B cell (primary cell): ENCODE measurements at regions not wholly inside any gene's neighbourhood (a gene's known extent, or its start where the extent isn't known, plus 50 kb on each side); places are given as distances from the start of the nearest gene placed in this dataset.

Source experiments
- EZH2 ChIP-seq: IDR thresholded peaks from 2 replicates; pipeline ENCODE4 v1.6.1; 2012; ENCODE audit warnings: borderline replicate concordance, low read depth, mild to moderate bottlenecking, moderate library complexity, low read length; ENCODE audit not compliant: insufficient read depth, poor library complexity, severe bottlenecking
- TF ChIP-seq, protein P1 (sequence below): fragments of 200-600 bp; IDR thresholded peaks from one replicate; pipeline ENCODE4 v1.8.0; 2022; ENCODE audit warnings: antibody characterized with exemption, mild to moderate bottlenecking

DNA sequence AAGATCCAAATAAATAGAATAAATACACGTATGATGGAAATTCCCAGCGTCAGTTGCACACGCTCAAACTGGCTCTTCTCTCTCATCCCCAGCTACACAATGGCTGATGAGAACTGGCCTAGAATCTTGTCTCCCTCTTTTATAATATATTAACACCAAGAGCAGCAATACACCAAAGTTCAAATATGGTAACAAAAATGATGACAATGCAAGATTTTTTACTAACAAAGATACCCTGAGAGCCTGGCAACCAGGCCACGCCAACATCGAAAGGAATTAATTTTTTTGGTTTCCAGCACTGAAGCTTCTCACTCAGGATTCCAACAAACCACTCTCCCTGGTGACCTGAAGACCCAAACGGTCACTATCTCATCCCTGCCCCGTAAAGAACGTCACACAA is 302.7 kb upstream of the ID2 start:
- TF ChIP-seq, protein P1, sequence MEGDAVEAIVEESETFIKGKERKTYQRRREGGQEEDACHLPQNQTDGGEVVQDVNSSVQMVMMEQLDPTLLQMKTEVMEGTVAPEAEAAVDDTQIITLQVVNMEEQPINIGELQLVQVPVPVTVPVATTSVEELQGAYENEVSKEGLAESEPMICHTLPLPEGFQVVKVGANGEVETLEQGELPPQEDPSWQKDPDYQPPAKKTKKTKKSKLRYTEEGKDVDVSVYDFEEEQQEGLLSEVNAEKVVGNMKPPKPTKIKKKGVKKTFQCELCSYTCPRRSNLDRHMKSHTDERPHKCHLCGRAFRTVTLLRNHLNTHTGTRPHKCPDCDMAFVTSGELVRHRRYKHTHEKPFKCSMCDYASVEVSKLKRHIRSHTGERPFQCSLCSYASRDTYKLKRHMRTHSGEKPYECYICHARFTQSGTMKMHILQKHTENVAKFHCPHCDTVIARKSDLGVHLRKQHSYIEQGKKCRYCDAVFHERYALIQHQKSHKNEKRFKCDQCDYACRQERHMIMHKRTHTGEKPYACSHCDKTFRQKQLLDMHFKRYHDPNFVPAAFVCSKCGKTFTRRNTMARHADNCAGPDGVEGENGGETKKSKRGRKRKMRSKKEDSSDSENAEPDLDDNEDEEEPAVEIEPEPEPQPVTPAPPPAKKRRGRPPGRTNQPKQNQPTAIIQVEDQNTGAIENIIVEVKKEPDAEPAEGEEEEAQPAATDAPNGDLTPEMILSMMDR, result no peak
- no peak for TF ChIP-seq EZH2
